H1 (cell line): ENCODE measurements at regions not wholly inside any gene's neighbourhood (a gene's known extent, or its start where the extent isn't known, plus 50 kb on each side); places are given as distances from the start of the nearest gene placed in this dataset.

Experiments used
- CBX5 ChIP-seq: fragments of 300-800, 300-1000 bp; sonication (generic); IDR thresholded peaks from 2 replicates; pipeline ENCODE4 v1.7.1; 2016; ENCODE audit warnings: antibody characterized with exemption, low read length, low read depth
- CEBPB ChIP-seq: IDR thresholded peaks from 2 replicates; pipeline ENCODE4 v1.6.1; 2012; ENCODE audit warnings: low read depth, low read length
- CTBP2 ChIP-seq: IDR thresholded peaks from 2 replicates; pipeline ENCODE4 v1.7.0; 2011; ENCODE audit warnings: borderline replicate concordance, mild to moderate bottlenecking, moderate library complexity, mixed read lengths, low read length; ENCODE audit not compliant: insufficient read depth, insufficient read length
- JUND ChIP-seq: IDR thresholded peaks from 2 replicates; pipeline ENCODE4 v1.6.1; 2011; ENCODE audit warnings: mild to moderate bottlenecking, improper control_type of control experiment, low read length
- SP4 ChIP-seq: IDR thresholded peaks from 2 replicates; pipeline ENCODE4 v1.6.1; 2012; ENCODE audit warnings: low read length, inconsistent platforms
- TAF7 ChIP-seq: optimal IDR thresholded peaks from 2 replicates; pipeline ENCODE3; 2011; ENCODE audit warnings: low read depth, mild to moderate bottlenecking, inconsistent platforms, low read length, moderate library complexity, borderline replicate concordance
- TF ChIP-seq, protein P1 (sequence below): fragments of 300-600 bp; sonication (generic); IDR thresholded peaks from 2 replicates; pipeline ENCODE4 v1.7.1; 2012; ENCODE audit warnings: low read length, moderate library complexity, mild to moderate bottlenecking, inconsistent platforms; ENCODE audit not compliant: insufficient replicate concordance
- TF ChIP-seq, protein P2 (sequence below): IDR thresholded peaks from 2 replicates; pipeline ENCODE4 v1.6.1; 2012; ENCODE audit warnings: low read length, inconsistent platforms

DNA sequence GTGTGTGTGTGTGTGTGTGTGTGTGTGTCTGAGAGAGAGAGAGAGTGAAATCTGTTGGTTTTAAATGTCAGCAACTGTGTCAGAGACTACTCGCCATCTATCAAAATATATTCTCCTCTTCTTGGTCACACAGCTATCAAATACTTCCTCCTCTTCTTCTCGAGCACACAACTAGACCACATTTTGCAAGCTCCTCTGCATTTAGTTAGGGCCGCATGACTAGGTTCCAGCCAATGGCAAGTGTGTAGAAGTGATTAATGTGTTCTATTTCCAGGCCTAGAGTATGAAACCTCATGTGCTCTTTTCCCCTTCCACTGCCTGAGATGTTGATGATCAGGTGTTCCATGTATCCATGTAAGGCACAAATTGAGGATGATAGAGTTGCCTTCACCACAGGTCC lies 278.5 kb upstream of the MARCKS start (continued):
- TF ChIP-seq, protein P1, sequence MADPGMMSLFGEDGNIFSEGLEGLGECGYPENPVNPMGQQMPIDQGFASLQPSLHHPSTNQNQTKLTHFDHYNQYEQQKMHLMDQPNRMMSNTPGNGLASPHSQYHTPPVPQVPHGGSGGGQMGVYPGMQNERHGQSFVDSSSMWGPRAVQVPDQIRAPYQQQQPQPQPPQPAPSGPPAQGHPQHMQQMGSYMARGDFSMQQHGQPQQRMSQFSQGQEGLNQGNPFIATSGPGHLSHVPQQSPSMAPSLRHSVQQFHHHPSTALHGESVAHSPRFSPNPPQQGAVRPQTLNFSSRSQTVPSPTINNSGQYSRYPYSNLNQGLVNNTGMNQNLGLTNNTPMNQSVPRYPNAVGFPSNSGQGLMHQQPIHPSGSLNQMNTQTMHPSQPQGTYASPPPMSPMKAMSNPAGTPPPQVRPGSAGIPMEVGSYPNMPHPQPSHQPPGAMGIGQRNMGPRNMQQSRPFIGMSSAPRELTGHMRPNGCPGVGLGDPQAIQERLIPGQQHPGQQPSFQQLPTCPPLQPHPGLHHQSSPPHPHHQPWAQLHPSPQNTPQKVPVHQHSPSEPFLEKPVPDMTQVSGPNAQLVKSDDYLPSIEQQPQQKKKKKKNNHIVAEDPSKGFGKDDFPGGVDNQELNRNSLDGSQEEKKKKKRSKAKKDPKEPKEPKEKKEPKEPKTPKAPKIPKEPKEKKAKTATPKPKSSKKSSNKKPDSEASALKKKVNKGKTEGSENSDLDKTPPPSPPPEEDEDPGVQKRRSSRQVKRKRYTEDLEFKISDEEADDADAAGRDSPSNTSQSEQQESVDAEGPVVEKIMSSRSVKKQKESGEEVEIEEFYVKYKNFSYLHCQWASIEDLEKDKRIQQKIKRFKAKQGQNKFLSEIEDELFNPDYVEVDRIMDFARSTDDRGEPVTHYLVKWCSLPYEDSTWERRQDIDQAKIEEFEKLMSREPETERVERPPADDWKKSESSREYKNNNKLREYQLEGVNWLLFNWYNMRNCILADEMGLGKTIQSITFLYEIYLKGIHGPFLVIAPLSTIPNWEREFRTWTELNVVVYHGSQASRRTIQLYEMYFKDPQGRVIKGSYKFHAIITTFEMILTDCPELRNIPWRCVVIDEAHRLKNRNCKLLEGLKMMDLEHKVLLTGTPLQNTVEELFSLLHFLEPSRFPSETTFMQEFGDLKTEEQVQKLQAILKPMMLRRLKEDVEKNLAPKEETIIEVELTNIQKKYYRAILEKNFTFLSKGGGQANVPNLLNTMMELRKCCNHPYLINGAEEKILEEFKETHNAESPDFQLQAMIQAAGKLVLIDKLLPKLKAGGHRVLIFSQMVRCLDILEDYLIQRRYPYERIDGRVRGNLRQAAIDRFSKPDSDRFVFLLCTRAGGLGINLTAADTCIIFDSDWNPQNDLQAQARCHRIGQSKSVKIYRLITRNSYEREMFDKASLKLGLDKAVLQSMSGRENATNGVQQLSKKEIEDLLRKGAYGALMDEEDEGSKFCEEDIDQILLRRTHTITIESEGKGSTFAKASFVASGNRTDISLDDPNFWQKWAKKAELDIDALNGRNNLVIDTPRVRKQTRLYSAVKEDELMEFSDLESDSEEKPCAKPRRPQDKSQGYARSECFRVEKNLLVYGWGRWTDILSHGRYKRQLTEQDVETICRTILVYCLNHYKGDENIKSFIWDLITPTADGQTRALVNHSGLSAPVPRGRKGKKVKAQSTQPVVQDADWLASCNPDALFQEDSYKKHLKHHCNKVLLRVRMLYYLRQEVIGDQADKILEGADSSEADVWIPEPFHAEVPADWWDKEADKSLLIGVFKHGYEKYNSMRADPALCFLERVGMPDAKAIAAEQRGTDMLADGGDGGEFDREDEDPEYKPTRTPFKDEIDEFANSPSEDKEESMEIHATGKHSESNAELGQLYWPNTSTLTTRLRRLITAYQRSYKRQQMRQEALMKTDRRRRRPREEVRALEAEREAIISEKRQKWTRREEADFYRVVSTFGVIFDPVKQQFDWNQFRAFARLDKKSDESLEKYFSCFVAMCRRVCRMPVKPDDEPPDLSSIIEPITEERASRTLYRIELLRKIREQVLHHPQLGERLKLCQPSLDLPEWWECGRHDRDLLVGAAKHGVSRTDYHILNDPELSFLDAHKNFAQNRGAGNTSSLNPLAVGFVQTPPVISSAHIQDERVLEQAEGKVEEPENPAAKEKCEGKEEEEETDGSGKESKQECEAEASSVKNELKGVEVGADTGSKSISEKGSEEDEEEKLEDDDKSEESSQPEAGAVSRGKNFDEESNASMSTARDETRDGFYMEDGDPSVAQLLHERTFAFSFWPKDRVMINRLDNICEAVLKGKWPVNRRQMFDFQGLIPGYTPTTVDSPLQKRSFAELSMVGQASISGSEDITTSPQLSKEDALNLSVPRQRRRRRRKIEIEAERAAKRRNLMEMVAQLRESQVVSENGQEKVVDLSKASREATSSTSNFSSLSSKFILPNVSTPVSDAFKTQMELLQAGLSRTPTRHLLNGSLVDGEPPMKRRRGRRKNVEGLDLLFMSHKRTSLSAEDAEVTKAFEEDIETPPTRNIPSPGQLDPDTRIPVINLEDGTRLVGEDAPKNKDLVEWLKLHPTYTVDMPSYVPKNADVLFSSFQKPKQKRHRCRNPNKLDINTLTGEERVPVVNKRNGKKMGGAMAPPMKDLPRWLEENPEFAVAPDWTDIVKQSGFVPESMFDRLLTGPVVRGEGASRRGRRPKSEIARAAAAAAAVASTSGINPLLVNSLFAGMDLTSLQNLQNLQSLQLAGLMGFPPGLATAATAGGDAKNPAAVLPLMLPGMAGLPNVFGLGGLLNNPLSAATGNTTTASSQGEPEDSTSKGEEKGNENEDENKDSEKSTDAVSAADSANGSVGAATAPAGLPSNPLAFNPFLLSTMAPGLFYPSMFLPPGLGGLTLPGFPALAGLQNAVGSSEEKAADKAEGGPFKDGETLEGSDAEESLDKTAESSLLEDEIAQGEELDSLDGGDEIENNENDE = no peak
- TF ChIP-seq, protein P2, sequence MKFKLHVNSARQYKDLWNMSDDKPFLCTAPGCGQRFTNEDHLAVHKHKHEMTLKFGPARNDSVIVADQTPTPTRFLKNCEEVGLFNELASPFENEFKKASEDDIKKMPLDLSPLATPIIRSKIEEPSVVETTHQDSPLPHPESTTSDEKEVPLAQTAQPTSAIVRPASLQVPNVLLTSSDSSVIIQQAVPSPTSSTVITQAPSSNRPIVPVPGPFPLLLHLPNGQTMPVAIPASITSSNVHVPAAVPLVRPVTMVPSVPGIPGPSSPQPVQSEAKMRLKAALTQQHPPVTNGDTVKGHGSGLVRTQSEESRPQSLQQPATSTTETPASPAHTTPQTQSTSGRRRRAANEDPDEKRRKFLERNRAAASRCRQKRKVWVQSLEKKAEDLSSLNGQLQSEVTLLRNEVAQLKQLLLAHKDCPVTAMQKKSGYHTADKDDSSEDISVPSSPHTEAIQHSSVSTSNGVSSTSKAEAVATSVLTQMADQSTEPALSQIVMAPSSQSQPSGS = no peak
- no peak for TF ChIP-seq CEBPB
- TF ChIP-seq TAF7 = no peak
- TF ChIP-seq CBX5 = no peak
- no peak for TF ChIP-seq JUND
- TF ChIP-seq SP4 = no peak
- TF ChIP-seq CTBP2 = no peak
